ENCODE measurements at regions not wholly inside any gene's neighbourhood (a gene's known extent, or its start where the extent isn't known, plus 50 kb on each side); places are given as distances from the start of the nearest gene placed in this dataset.

GRCh38 chr16:9546438-9546786 is 455.0 kb downstream of the HAPSTR1 start:
- no peak for TF ChIP-seq CTCF (IDR thresholded peaks at IDR 0.05; ENCODE audit: low read depth, low read length, missing control alignments)
- H3K4me3 ChIP-seq (ENCODE audit: low read depth, low read length): no peak overlapping the region
- in situ Hi-C loops (cut with HindIII; ENCODE audit: low sequenced_read_pairs): no loop called here
- no peak for DNase-seq (ENCODE audit: low read depth)

GRCh38 chr16:9549487-9549886 is 458.0 kb downstream of the HAPSTR1 start:
- no peak for TF ChIP-seq CTCF (IDR thresholded peaks at IDR 0.05; ENCODE audit: low read depth, low read length, missing control alignments)
- DNase-seq (ENCODE audit: low read depth): no peak
- in situ Hi-C loops (cut with HindIII; ENCODE audit: low sequenced_read_pairs): no loop called here
- no peak overlapping the region for H3K4me3 ChIP-seq (ENCODE audit: low read depth, low read length)

- in situ Hi-C loops (cut with HindIII; ENCODE audit: low sequenced_read_pairs): no loop called here
- no peak for TF ChIP-seq CTCF (IDR thresholded peaks at IDR 0.05; ENCODE audit: low read depth, low read length, missing control alignments)
- DNase-seq (ENCODE audit: low read depth): no peak
- H3K4me3 ChIP-seq (ENCODE audit: low read depth, low read length): no peak overlapping the region
Measured at GRCh38 chr16:9555051-9555450, 463.6 kb downstream of the HAPSTR1 start.

GRCh38 chr16:9556949-9557665 is 465.7 kb downstream of the HAPSTR1 start:
- no peak for TF ChIP-seq CTCF (IDR thresholded peaks at IDR 0.05; ENCODE audit: low read depth, low read length, missing control alignments)
- no peak overlapping the region for H3K4me3 ChIP-seq (ENCODE audit: low read depth, low read length)
- in situ Hi-C loops (cut with HindIII; ENCODE audit: low sequenced_read_pairs): no loop called here
- DNase-seq (ENCODE audit: low read depth): no peak

- no peak overlapping the region for H3K4me3 ChIP-seq (ENCODE audit: low read depth, low read length)
- in situ Hi-C loops (cut with HindIII; ENCODE audit: low sequenced_read_pairs): no loop called here
- DNase-seq (ENCODE audit: low read depth): no peak
- TF ChIP-seq CTCF (IDR thresholded peaks at IDR 0.05; ENCODE audit: low read depth, low read length, missing control alignments): no peak
Measured at GRCh38 chr16:9557713-9558112, 466.3 kb downstream of the HAPSTR1 start.

- no peak for DNase-seq (ENCODE audit: low read depth)
- H3K4me3 ChIP-seq (ENCODE audit: low read depth, low read length): no peak overlapping the region
- TF ChIP-seq CTCF (IDR thresholded peaks at IDR 0.05; ENCODE audit: low read depth, low read length, missing control alignments): no peak
- in situ Hi-C loops (cut with HindIII; ENCODE audit: low sequenced_read_pairs): no loop called here
Measured at GRCh38 chr16:9566099-9566498, 474.7 kb downstream of the HAPSTR1 start.

Data from astrocyte of the cerebellum (primary cell).